DOHH2 (cell line): ENCODE measurements at regions not wholly inside any gene's neighbourhood (a gene's known extent, or its start where the extent isn't known, plus 50 kb on each side); places are given as distances from the start of the nearest gene placed in this dataset.

Experiments used
- EZH2phosphoT487 ChIP-seq: fragments of 200-600 bp; sonication (generic); IDR thresholded peaks from 2 replicates; pipeline ENCODE4 v1.6.1; 2017; ENCODE audit warnings: borderline replicate concordance, mild to moderate bottlenecking, antibody characterized with exemption, low read length, moderate library complexity, mixed read lengths
- TF ChIP-seq, protein P1 (sequence below): fragments of 200-600 bp; sonication (generic); IDR thresholded peaks from one replicate; pipeline ENCODE4 v1.5.1; 2014; ENCODE audit warnings: antibody characterized with exemption, mild to moderate bottlenecking, low read depth, low read length; ENCODE audit not compliant: poor library complexity, severe bottlenecking

DNA sequence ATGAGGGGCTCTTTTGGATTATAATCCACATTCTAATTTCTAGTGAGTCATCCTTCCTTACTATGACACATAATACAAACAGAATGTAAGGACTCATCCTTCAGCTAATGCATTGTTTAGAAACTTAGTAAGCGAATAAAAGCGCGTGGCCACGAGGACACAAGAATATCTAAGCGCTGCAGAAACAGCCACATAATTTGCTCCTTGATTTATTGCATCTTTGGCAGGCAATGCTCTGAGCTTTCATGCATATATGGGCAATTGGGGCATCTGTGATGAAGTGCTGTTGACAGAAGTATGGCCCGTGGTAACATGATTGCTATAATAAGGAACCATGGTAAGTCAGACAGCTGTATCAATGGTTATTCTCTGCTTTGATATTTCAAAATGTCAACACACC, 191.3 kb upstream of the ZNF385D start:
- TF ChIP-seq, protein P1, sequence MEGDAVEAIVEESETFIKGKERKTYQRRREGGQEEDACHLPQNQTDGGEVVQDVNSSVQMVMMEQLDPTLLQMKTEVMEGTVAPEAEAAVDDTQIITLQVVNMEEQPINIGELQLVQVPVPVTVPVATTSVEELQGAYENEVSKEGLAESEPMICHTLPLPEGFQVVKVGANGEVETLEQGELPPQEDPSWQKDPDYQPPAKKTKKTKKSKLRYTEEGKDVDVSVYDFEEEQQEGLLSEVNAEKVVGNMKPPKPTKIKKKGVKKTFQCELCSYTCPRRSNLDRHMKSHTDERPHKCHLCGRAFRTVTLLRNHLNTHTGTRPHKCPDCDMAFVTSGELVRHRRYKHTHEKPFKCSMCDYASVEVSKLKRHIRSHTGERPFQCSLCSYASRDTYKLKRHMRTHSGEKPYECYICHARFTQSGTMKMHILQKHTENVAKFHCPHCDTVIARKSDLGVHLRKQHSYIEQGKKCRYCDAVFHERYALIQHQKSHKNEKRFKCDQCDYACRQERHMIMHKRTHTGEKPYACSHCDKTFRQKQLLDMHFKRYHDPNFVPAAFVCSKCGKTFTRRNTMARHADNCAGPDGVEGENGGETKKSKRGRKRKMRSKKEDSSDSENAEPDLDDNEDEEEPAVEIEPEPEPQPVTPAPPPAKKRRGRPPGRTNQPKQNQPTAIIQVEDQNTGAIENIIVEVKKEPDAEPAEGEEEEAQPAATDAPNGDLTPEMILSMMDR, result no peak
- TF ChIP-seq EZH2phosphoT487, result no peak
